ENCODE measurements at regions not wholly inside any gene's neighbourhood (a gene's known extent, or its start where the extent isn't known, plus 50 kb on each side); places are given as distances from the start of the nearest gene placed in this dataset.

GRCh38 chr13:39981056-39981455 is 325.6 kb downstream of the COG6 start:
- DNase-seq, result no peak

GRCh38 chr13:39982745-39983144 is 327.3 kb downstream of the COG6 start:
- no peak for DNase-seq

GRCh38 chr13:39985071-39985470 is 329.6 kb downstream of the COG6 start:
- DNase-seq, result no peak

- no peak for DNase-seq
These were observed 332.9 kb downstream of the COG6 start for GRCh38 chr13:39988351-39988750.

GRCh38 chr13:39998166-39998565 is 342.7 kb downstream of the COG6 start:
- peak; percentile 20 for DNase-seq

- DNase-seq, result no peak
These were observed 346.6 kb downstream of the COG6 start for GRCh38 chr13:40002016-40002415.

- no peak for DNase-seq
These were observed 358.1 kb downstream of the COG6 start for GRCh38 chr13:40013554-40013953.

GRCh38 chr13:40016953-40017660 is 361.6 kb downstream of the COG6 start:
- DNase-seq, result no peak

GRCh38 chr13:40017662-40018262 is 362.3 kb downstream of the COG6 start:
- DNase-seq, result no peak

GRCh38 chr13:40023595-40024203 is 368.2 kb downstream of the COG6 start:
- no peak for DNase-seq

GRCh38 chr13:40024204-40024966 is 368.9 kb downstream of the COG6 start:
- peak; percentile 32 for DNase-seq

- DNase-seq, result no peak
These were observed 369.7 kb downstream of the COG6 start for GRCh38 chr13:40024967-40025714.

- DNase-seq, result peak; percentile 76
These were observed 370.7 kb downstream of the COG6 start for GRCh38 chr13:40026174-40026585.

- peak; percentile 73 for DNase-seq
These were observed 371.3 kb downstream of the COG6 start for GRCh38 chr13:40026741-40027140.

- no peak for DNase-seq
These were observed 373.0 kb downstream of the COG6 start for GRCh38 chr13:40028446-40028845.

GRCh38 chr13:40031031-40031430 is 375.6 kb downstream of the COG6 start:
- DNase-seq, result no peak

GRCh38 chr13:40039061-40039460 is 383.6 kb downstream of the COG6 start:
- DNase-seq, result no peak

GRCh38 chr13:40042991-40043390 is 387.5 kb downstream of the COG6 start:
- no peak for DNase-seq

- DNase-seq, result no peak
These were observed 388.3 kb downstream of the COG6 start for GRCh38 chr13:40043764-40044163.

- DNase-seq, result no peak
These were observed 391.9 kb downstream of the COG6 start for GRCh38 chr13:40047322-40047771.

- no peak for DNase-seq
These were observed 393.1 kb downstream of the COG6 start for GRCh38 chr13:40048551-40048950.

GRCh38 chr13:40052954-40053353 is 397.5 kb downstream of the COG6 start:
- no peak for DNase-seq

GRCh38 chr13:40053401-40053800 is 397.9 kb downstream of the COG6 start:
- no peak for DNase-seq

Measured in activated CD4-positive, alpha-beta T cell treated with anti-CD3 and anti-CD28 coated beads for 48 hours (primary cell).